Liver (tissue), 8 donors: ENCODE measurements at regions not wholly inside any gene's neighbourhood (a gene's known extent, or its start where the extent isn't known, plus 50 kb on each side); places are given as distances from the start of the nearest gene placed in this dataset.

Experiments used
- DNase-seq: peaks from one replicate; pipeline ENCODE4 v3.0.0-alpha.2; 2017; ENCODE audit warnings: low spot score
- H3K27ac ChIP-seq, 2 donors: one replicate each; pipeline ENCODE4 v1.7.0; 2013; ENCODE audit warnings: inconsistent platforms in 2 of 2, low read length in 2 of 2, control low read depth in 1 of 2, low read depth in 1 of 2, mild to moderate bottlenecking in 1 of 2
- H3K27me3 ChIP-seq, 4 donors: one replicate each; pipeline versions ENCODE4 v1.6.1 to v1.7.0; 2013; ENCODE audit warnings: low read length in 3 of 4, inconsistent platforms in 1 of 4, mild to moderate bottlenecking in 1 of 4, moderate library complexity in 1 of 4; ENCODE audit not compliant: control insufficient read depth in 4 of 4, insufficient read depth in 4 of 4
- H3K36me3 ChIP-seq, 4 donors: one replicate each; pipeline versions ENCODE4 v1.6.1 to v1.7.0; 2013; ENCODE audit warnings: low read length in 3 of 4, mild to moderate bottlenecking in 3 of 4, low read depth in 1 of 4, moderate library complexity in 1 of 4; ENCODE audit not compliant: control insufficient read depth in 4 of 4, insufficient read depth in 3 of 4
- H3K4me1 ChIP-seq, 4 donors: one replicate each; pipeline versions ENCODE4 v1.6.1 to v1.7.0; 2013; ENCODE audit warnings: low read length in 3 of 4, mild to moderate bottlenecking in 3 of 4, moderate library complexity in 1 of 4; ENCODE audit not compliant: control insufficient read depth in 4 of 4, insufficient read depth in 4 of 4
- H3K4me3 ChIP-seq, 3 donors: one replicate each; pipeline versions ENCODE4 v1.6.1 to v1.7.0; 2013; ENCODE audit warnings: low read length in 3 of 3, control low read depth in 1 of 3, low read depth in 1 of 3, mild to moderate bottlenecking in 1 of 3
- H3K9ac ChIP-seq, 2 donors: one replicate each; pipeline ENCODE4 v1.7.0; 2013; ENCODE audit warnings: low read length in 2 of 2, mild to moderate bottlenecking in 2 of 2, moderate library complexity in 2 of 2, control low read depth in 1 of 2, low read depth in 1 of 2
- H3K9me3 ChIP-seq, 4 donors: one replicate each; pipeline versions ENCODE4 v1.6.1 to v1.7.0; 2013; ENCODE audit warnings: low read length in 3 of 4; ENCODE audit not compliant: control insufficient read depth in 4 of 4
- ATF3 ChIP-seq: IDR thresholded peaks from 2 replicates; pipeline ENCODE4 v1.6.1; 2016; ENCODE audit warnings: antibody characterized with exemption
- EGR1 ChIP-seq, 2 donors: IDR thresholded peaks; 2 replicates each; pipeline ENCODE4 v1.6.1; 2016 to 2018; ENCODE audit warnings: antibody characterized with exemption in 2 of 2, low read depth in 2 of 2
- FOXA1 ChIP-seq: IDR thresholded peaks from 2 replicates; pipeline ENCODE4 v1.6.1; 2016; ENCODE audit warnings: antibody characterized with exemption
- FOXA2 ChIP-seq: IDR thresholded peaks from 2 replicates; pipeline ENCODE4 v1.6.1; 2016; ENCODE audit warnings: antibody characterized with exemption
- GABPA ChIP-seq, 2 donors: IDR thresholded peaks in 1 of 2; conservative IDR thresholded peaks in 1 of 2; 2 replicates each; pipeline ENCODE4 v1.6.1; 2016; ENCODE audit warnings: antibody characterized with exemption in 2 of 2, mild to moderate bottlenecking in 1 of 2, moderate library complexity in 1 of 2
- HNF4A ChIP-seq, 2 donors: conservative IDR thresholded peaks; 2 replicates each; pipeline ENCODE4 v1.6.1; 2016; ENCODE audit warnings: antibody characterized with exemption in 2 of 2, mild to moderate bottlenecking in 2 of 2
- HNF4G ChIP-seq: IDR thresholded peaks from 2 replicates; pipeline ENCODE4 v1.6.1; 2016; ENCODE audit warnings: antibody characterized with exemption
- JUND ChIP-seq, 2 donors: IDR thresholded peaks; 2 replicates each; pipeline ENCODE4 v1.6.1; 2016; ENCODE audit warnings: antibody characterized with exemption in 2 of 2
- NR2F2 ChIP-seq: IDR thresholded peaks from 2 replicates; pipeline ENCODE4 v1.6.1; 2016; ENCODE audit warnings: antibody characterized with exemption
- RAD21 ChIP-seq, 2 donors: IDR thresholded peaks; 2 replicates each; pipeline ENCODE4 v1.6.1; 2016; ENCODE audit warnings: antibody characterized with exemption in 2 of 2, mild to moderate bottlenecking in 2 of 2
- REST ChIP-seq: IDR thresholded peaks from 2 replicates; pipeline ENCODE4 v1.6.1; 2016; ENCODE audit warnings: antibody characterized with exemption, mild to moderate bottlenecking
- RXRA ChIP-seq, 2 donors: IDR thresholded peaks; 2 replicates each; pipeline ENCODE4 v1.6.1; 2017 to 2018; ENCODE audit warnings: antibody characterized with exemption in 2 of 2, mild to moderate bottlenecking in 1 of 2
- SP1 ChIP-seq: IDR thresholded peaks from 2 replicates; pipeline ENCODE4 v1.6.1; 2018; ENCODE audit warnings: antibody characterized with exemption, mild to moderate bottlenecking
- TAF1 ChIP-seq: conservative IDR thresholded peaks from 2 replicates; pipeline ENCODE4 v1.6.1; 2016; ENCODE audit warnings: antibody characterized with exemption, mild to moderate bottlenecking
- YY1 ChIP-seq: IDR thresholded peaks from 2 replicates; pipeline ENCODE4 v1.6.1; 2016; ENCODE audit warnings: antibody characterized with exemption, mild to moderate bottlenecking
- WGBS: extraction: QIAGEN DNeasy Blood & Tissue Kit; methylation state at CpG from one replicate; pipeline ENCODE4 v1.1.7; 2013; 5-methylcytosine and 5-hydroxymethylcytosine counted together
- TF ChIP-seq, protein P1 (sequence below): IDR thresholded peaks from 2 replicates; pipeline ENCODE4 v1.6.1; 2016; ENCODE audit warnings: antibody characterized with exemption
- TF ChIP-seq, protein P2 (sequence below): fragments of 150-350 bp; IDR thresholded peaks from 2 replicates; pipeline ENCODE4 v1.5.1; 2017; ENCODE audit warnings: improper control_type of control experiment, low read depth, low read length; ENCODE audit not compliant: missing input control
- TF ChIP-seq, protein P3 (sequence below): IDR thresholded peaks from 2 replicates; pipeline ENCODE4 v1.6.1; 2016; ENCODE audit warnings: antibody characterized with exemption
- donor health status: healthy.
- donor health status: healthy.
- donor health status: healthy.
- donor health status: healthy.
- donor health status: healthy.

GRCh38 chr6:134821928-134822864 is 127.7 kb downstream of the ALDH8A1 start:
- Histone ChIP-seq H3K36me3 (no peaks in the 10 kb centered on the region), H3K9ac (peak overlapping the region in 1 of 2 donors; percentile 18), H3K27ac (peak overlapping the region; percentile 20 to 36), H3K9me3 (no peaks in the 10 kb centered on the region), H3K4me3 (no peak overlapping the region), H3K27me3 (no peaks in the 10 kb centered on the region), H3K4me1 (peaks cover 0 to 10% (median 7%) of the 10 kb centered on the region in 4 donors)
- TF ChIP-seq REST (peak; percentile 65), SP1 (peak; percentile 88), RXRA (IDR thresholded peaks at IDR 0.05) (peak; percentile 61 to 81), YY1 (peak; percentile 68), FOXA2 (peak; percentile 60), HNF4G (no peak), ATF3 (no peak), RAD21 (IDR thresholded peaks at IDR 0.05) (peak; percentile 42 to 55), NR2F2 (no peak), TAF1 (no peak), HNF4A (conservative IDR thresholded peaks at IDR 0.05) (peak; percentile 67 to 71), GABPA (IDR thresholded peaks at IDR 0.05 in 1 of 2, conservative IDR thresholded peaks at IDR 0.05 in 1 of 2) (no peak), JUND (IDR thresholded peaks at IDR 0.05) (peak in 1 of 2 donors; percentile 23), FOXA1 (peak; percentile 82), EGR1 (IDR thresholded peaks at IDR 0.05; ENCODE audit: low read depth in 2 of 2) (peak in 1 of 2 donors; percentile 55)
- TF ChIP-seq, protein P1, sequence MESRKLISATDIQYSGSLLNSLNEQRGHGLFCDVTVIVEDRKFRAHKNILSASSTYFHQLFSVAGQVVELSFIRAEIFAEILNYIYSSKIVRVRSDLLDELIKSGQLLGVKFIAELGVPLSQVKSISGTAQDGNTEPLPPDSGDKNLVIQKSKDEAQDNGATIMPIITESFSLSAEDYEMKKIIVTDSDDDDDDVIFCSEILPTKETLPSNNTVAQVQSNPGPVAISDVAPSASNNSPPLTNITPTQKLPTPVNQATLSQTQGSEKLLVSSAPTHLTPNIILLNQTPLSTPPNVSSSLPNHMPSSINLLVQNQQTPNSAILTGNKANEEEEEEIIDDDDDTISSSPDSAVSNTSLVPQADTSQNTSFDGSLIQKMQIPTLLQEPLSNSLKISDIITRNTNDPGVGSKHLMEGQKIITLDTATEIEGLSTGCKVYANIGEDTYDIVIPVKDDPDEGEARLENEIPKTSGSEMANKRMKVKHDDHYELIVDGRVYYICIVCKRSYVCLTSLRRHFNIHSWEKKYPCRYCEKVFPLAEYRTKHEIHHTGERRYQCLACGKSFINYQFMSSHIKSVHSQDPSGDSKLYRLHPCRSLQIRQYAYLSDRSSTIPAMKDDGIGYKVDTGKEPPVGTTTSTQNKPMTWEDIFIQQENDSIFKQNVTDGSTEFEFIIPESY, result peak; percentile 69
- TF ChIP-seq, protein P2, sequence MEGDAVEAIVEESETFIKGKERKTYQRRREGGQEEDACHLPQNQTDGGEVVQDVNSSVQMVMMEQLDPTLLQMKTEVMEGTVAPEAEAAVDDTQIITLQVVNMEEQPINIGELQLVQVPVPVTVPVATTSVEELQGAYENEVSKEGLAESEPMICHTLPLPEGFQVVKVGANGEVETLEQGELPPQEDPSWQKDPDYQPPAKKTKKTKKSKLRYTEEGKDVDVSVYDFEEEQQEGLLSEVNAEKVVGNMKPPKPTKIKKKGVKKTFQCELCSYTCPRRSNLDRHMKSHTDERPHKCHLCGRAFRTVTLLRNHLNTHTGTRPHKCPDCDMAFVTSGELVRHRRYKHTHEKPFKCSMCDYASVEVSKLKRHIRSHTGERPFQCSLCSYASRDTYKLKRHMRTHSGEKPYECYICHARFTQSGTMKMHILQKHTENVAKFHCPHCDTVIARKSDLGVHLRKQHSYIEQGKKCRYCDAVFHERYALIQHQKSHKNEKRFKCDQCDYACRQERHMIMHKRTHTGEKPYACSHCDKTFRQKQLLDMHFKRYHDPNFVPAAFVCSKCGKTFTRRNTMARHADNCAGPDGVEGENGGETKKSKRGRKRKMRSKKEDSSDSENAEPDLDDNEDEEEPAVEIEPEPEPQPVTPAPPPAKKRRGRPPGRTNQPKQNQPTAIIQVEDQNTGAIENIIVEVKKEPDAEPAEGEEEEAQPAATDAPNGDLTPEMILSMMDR, result no peak
- TF ChIP-seq, protein P3, sequence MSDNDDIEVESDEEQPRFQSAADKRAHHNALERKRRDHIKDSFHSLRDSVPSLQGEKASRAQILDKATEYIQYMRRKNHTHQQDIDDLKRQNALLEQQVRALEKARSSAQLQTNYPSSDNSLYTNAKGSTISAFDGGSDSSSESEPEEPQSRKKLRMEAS, result peak; percentile 56
- DNase-seq, result no peak
- WGBS, result 61% methylated on average over 10 of the region's 10 CpGs
